NCI-H524 treated with DMSO at 0.1 percent for 48 hours (cell line): ENCODE measurements at regions not wholly inside any gene's neighbourhood (a gene's known extent, or its start where the extent isn't known, plus 50 kb on each side); places are given as distances from the start of the nearest gene placed in this dataset.

ENCODE experiments used
- DNase-seq: peaks from one replicate; lab custom pipeline; 2025; lab: John Stamatoyannopoulos, UW

DNA sequence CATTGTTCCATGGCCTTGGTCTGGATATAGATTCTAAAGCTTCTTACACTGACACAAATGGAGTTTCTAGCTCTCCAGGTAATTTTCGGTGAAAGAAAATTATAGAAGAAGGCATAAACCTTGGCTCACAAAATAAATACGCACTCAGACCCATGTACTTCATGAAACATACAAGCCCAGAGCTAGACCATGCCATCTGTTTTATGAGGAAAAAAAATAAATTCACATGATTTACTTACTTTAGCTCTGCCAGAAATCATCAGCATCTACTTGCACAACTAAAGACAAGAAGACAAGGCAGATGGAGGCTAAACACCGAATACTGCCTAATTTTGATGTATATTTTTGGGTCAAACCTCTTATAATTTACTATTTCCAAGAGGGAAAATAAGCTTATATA is 197.4 kb upstream of the KLF14 start:
- DNase-seq, result no peak

DNA sequence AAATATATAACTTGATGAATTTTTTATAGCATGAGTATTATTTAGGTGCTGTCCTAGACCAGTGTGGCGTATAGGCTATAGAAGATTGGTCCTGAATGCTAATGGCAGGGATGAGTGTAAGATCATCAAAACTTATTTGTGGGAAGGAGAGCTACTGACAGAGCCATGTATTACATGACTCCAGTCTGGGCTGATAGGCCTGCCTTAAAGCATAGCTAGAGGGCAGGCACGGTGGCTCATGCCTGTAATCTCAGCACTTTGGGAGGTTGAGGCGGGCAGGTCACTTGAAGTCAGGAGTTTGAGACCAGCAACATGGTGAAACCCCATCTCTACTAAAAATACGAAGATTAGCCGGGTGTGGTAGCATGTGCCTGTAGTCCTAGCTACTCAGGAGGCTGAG is 198.1 kb upstream of the KLF14 start:
- DNase-seq, result no peak

GRCh38 chr7:130932667-130933432 is 198.8 kb upstream of the KLF14 start:
- DNase-seq, result no peak

DNA sequence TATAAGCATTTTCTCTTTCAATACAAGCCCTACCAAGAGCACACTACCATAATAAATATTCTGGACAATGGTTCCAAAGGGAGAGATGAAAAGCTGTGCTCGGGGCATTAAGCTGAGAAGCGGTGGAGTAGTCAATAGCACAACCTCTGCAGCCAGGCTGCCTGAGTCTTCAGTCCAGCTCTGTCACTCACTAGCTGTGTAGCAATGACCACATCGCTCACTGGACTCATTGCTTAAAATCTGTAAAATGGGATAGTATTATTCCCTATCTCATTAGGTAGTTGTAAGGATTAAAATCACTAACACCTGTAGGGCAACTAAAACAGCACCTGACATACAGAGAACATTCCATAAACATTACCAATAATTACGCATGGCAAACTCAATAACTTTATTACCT is 199.9 kb upstream of the KLF14 start:
- DNase-seq, result no peak

- no peak for DNase-seq
These were observed 201.7 kb upstream of the KLF14 start for GRCh38 chr7:130935564-130936157.

DNA sequence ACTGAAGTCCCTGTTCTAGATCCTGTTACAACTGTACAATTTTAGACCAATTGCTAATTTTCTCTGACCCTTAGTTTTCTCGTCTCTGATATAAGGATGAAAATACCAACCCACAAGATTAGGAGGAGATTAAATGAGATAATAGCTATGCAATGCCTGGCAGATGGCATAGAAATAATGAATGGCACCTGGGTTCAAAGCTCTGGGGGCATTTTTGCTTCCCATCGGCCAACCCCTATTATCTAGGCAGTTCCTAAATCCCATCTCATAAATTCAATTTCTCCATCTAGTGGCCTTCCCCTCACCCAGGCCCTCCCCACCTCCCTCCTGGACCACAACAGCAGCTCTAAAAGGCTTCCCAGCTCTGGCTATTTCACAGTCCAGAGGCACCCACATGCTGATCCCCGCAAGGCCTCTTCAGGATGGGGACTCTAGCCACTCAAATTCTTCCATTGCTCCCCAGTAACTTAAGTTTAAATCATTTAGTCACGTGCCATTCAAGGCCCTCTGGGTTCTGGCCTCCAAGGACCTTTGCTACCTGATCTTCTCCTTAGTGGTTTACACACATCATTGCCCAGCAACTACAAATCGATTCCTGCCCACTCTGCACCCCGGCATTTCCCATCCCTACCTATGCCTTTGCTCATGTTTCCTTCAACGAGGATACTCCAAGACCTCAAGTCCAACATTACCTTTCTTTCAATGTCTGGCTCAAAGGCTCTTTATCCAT is 202.4 kb upstream of the KLF14 start:
- DNase-seq, result no peak

DNA sequence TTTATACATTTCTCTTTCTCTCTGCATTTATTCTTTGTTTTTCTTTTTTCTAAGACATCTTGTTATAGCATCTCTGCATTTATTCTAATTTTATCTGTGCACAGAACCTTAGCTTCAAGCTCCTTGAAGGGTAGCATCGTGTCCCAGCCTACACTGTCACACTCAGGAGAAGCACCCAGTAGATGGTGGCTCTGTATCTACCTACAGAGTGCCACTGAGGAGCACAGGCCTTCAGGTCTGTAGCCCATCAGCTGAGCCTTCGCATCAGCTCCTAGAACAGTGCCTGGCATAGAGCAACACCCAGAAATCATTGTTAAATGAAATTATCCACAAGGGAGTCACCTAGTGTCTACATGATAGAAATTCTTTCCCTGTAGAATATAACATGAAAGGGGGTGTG is 203.0 kb upstream of the KLF14 start:
- no peak for DNase-seq

- DNase-seq, result no peak
These were observed 203.8 kb upstream of the KLF14 start for GRCh38 chr7:130937830-130938229.

DNA sequence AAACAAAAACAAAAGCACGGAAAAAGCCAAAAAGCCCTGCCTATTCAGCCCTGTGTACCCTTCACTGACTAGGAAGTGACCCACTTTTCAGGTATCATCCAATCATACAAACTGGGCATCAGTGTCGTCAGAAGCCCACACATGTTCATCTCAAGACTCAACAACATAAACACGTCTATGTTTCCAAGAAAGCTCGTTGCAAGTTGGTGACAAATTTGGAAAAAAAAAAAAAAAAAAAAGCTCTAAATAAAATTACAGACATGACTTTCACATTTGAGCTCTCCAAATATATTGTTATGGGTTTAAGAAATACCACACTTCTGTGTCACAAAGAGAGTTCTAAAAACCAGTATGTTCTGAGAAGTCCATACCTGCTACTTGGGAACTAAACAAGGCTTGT is 204.7 kb upstream of the KLF14 start:
- DNase-seq, result no peak

DNA sequence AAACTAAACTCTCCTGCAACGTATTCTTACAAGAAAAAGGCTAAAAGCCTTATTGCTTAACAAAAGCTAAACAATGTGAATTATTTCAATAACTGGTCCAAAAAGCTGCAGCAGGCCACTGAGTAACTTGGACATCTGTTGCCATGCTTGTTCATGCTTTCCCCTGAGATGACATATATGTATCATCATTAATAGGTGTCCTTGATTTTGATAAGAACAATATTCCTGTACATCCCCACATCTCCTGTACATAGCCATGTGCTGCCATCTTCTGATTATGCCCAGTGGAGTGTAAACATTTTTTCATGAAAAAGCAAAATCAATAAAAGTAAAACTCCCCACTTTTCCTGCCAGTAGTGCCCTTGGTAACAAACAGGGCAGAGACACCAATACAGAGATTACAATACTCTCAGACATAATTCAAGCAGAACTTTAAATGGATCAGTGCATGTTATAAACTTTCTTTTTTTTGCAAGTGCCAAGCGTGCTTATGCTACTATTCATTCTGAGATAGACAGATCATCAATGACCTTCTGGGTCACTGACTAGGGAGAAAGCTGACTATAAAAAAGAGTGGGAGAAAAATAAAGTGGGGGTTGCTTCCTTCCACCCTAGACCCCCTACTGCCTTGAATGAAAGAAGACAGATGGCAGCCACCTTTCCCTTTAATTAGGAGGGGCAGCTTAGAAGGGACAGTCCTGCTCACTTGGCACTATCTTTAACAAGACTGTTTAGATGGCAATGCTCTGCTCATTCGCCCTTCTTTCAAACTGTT is 205.5 kb upstream of the KLF14 start:
- peak; percentile 43 for DNase-seq

DNA sequence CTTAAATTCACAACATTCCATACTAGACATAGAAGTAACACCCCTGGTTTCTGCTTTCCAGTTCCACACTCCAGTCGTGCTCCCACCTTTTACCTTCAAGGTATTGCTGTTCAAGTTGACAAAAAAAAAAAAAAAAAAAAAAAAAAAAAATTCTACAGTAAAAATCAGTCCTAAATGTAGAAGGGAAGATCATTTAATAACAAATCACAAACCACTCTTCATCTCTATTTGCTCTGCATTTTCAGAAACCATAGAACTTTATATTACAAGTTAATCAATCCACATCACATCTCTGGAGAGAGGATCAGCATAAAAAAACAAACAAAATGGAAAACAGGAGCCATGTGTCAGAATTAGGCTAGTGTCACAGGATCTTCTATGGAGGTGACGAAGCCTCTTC is 206.3 kb upstream of the KLF14 start:
- no peak for DNase-seq

- DNase-seq, result no peak
These were observed 206.9 kb upstream of the KLF14 start for GRCh38 chr7:130940907-130941306.

DNA sequence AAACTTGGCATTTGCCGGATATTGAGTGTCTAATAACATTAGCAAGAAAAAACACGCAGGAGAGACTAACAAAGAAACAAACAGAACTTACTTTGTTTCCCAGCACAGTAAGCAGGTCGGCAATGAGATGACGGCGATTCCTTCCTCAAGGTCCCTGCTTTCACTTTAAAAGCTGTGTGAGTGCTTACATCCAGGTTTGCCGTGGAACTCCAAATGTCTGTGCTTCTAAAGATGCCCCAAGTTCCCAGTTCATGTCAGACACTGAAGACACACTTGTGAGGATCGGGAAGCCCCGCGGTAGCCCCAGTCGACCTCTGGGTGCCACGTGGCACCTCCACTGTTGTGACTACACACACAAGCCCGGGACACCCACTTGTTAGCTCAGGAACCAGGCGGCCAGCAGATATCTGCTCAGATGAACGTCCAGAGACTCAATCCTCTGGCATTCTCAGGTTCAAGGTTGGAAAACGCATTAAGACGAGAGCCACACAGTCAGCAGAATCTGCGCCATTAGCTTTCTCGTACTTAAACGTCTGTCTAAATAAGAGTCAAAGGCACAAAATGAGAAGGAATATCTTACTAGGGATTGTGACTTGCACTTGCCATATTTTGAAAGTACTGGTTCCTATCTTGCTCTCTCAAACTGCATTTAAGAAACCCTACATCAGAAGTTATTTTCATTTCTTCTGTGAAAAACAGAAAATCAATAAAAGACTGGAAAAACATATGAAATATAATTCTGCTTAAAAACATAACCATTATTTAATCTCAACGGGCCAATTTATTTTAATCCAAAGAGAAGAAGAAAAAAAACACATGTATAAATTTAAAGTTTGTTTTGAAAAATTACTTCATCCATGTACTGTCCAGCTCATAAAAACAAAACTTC is 207.6 kb upstream of the KLF14 start:
- peak; percentile 14 for DNase-seq

GRCh38 chr7:130942211-130942964 is 208.4 kb upstream of the KLF14 start:
- DNase-seq, result no peak

- no peak for DNase-seq
These were observed 209.4 kb upstream of the KLF14 start for GRCh38 chr7:130943336-130943901.

- DNase-seq, result no peak
These were observed 210.0 kb upstream of the KLF14 start for GRCh38 chr7:130943981-130944380.

DNA sequence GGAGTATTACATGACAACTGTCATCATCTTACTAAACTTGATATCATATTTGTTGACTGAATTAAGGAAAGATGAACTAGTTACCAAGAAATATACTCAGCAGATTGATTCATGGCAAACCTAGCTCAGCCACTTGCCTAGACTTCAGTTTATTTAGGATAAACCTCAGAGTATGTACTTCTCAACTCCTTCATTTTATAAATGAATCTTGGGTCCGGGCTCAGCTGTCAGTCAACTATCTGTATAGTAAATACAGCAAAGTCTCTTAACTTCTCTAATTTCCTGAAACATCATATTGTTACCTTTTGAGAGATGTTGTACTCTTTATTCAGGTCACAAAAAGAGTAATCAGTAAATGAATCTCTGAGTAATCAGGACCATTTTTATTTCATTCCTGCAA is 211.0 kb upstream of the KLF14 start:
- no peak for DNase-seq

- DNase-seq, result no peak
These were observed 211.4 kb upstream of the KLF14 start for GRCh38 chr7:130945411-130945811.

DNA sequence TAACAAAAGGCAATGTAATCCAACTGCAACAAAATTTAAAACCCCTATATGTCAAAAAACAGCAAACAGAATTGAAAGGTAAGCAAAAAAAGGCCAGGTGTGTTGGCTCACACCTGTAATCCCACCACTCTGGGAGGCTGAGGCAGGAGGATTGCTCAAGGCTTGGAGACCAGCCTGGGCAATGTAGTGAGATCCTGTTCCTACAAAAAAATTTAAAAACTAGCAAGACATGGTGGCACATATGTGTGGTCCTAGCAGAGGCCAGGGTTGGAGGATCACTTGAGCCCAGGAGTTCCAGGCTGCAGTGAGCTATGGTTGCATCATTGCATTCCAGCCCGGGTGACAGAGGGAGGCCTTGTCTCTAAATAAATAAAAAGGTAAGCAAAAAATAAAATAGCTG is 212.1 kb upstream of the KLF14 start:
- DNase-seq, result no peak

DNA sequence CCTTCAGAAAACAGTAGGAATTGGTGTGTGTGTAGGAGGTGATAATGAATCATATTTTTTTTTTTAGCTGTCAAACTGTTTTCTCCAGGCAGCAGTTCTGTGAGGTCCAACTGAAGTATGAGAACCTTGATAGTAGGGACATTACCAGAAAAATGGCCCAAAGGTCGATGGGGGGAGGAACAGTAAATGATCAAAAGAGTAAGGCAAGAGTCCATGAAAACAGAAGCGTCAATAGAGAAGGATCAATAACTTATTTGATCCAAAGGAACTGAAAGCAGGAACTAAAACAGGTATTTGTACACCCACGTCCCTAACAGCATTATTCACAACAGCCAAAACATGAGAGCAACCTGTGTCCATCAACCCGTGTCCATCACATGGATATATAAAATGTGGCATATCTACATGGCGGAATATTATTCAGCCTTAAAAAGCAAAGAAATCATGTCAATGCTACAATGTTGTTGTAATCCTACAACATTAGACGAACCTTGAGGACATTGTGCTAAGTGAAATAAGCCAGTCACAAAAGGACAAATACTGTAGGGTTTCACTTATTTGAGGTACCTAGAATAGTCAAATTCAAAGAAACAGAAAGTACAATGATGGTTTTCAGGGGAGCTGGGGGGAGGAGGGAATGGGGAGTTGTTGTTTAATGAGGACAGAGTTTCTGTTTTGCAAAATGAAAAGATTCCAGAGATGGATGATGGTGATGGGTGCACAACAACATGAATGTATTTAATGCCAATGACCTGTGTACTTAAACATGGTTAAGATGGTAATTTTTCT is 214.0 kb upstream of the KLF14 start:
- DNase-seq, result no peak
